HG03135 (cell line): ENCODE measurements at regions not wholly inside any gene's neighbourhood (a gene's known extent, or its start where the extent isn't known, plus 50 kb on each side); places are given as distances from the start of the nearest gene placed in this dataset.
"Not testable (repeated sequence)": the region's sequence is repeated elsewhere in the genome, so short reads cannot be mapped to it uniquely, and the experiment has no call there.

Experiments used
- ATAC-seq: cut with Tn5 transposase; IDR thresholded peaks from one replicate; pipeline ENCODE4 v1.9.1; 2021; ENCODE audit warnings: mild to moderate bottlenecking, moderate library complexity; ENCODE audit not compliant: unreplicated experiment

- ATAC-seq: no peak
Observed at GRCh38 chr11:97722721-97723120, 1298.0 kb upstream of the CNTN5 start.

GRCh38 chr11:97729546-97730272 lies 1291.0 kb upstream of the CNTN5 start:
- ATAC-seq: no peak

DNA sequence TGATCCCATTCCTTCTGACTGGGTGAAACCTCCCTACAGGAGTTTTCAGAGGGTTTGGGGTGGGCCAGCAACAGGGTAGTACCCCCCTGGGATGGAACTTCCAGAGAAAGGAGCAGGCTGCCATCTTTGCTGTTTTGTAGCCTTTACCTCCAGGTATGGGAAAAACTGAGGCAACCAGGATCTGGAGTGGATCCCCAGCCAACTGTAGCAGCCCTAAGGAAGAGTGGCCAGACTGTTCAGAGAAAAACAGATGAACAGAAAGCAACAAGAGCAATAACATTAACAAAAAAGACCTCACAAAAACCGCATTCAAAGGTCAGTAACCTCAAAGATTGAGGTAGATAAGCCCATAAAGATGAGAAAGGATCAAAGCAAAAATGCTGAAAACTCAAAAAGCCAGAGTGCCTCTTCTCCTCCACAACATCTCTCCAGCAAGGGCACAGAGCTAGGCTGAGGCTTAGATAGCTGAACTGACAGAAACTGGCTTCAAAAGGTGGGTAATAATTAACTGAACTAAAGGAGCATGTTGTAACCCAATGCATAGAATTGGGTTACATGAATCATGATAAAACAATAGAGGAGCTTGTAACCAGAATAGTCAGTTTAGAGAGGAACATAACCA lies 1288.6 kb upstream of the CNTN5 start:
- no peak for ATAC-seq

GRCh38 chr11:97738751-97739150 lies 1282.0 kb upstream of the CNTN5 start:
- ATAC-seq: no peak

GRCh38 chr11:97739932-97740800 lies 1280.6 kb upstream of the CNTN5 start:
- ATAC-seq: no peak

DNA sequence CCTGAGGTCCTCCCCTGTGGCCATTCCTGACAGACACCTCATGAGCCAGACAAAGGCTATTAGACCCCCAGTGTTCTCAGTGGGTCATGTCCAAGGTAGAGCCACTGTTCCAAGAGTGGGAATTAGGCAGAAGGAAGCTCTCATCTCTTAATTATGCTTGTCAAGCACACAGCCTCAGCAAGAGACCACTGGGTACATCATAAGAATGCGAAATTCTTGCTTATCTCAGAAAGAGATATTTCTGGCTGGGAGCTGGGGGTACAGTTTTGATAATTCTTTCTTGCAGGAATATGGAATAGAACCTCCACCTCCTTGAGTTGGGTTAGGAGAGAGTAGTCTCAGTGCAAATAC lies 1280.0 kb upstream of the CNTN5 start:
- ATAC-seq: no peak

DNA sequence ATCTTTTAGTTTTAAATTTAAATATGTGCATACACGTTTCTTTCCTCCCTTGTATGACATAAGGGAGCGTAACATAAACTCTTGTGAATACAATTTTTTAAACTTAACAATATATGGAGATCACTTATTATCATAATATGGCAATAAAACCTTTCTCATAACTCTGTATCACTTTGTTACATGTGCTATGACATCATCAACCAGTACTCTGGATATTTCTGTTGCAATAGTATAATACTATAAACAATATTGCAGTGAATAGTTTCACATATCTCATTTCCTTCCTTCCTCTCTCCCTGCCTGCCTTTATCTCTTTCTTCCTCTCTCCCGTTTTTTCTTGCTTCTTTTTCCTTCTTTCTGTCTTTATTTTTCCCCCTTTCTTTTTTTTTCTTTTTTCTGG lies 1278.0 kb upstream of the CNTN5 start:
- ATAC-seq: no peak

DNA sequence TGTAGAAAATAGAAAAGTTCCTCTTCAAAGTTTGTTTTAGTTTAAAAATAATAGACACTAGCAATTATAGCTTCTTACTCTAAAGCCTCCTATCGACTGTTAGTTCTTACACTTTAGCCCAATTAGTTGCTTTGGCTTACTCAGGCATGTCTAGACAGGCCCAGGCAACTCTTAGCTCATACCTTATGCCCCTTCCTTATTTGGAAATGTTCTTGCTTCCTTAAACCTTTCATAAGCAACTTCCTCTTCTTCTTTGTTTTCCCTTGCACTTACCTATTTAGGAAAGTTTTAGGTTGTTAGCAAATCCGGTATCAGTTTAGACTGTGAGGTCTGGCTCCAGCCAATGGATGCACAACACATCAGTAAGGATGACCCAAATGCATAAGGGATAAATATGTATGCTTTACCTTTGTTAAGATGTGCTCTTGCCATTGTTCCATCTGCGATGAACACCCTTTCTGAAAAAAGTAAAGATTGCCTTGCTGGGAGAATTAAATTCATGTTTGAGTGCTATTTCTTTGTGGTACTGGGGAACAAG lies 1277.5 kb upstream of the CNTN5 start:
- no peak for ATAC-seq

DNA sequence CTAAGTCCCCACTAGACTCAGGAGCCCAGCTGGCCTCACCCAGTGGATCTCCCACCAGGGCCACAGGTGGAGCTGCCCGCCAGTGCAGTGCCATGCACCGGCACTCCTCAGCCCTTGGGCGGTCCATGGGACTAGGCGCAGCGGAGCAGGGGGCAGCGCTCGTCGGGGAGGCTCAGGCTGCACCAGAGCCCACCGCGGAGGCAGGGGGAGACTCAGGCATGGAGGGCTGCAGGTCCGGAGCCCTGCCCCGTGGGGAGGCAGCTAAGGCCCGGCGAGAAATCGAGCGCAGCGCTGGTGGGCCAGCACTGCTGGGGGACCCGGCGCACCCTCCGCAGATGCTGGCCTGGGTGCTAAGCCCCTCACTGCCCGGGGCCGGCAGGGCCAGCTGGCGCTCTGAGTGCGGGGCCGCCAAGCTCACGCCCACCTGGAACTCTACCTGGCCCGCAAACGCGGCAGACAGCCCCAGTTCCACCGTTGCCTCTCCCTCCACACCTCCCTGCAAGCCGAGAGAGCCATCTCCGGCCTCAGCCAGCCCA lies 1275.2 kb upstream of the CNTN5 start:
- ATAC-seq: no peak

- no peak for ATAC-seq
Observed at GRCh38 chr11:97746818-97747217, 1273.9 kb upstream of the CNTN5 start.

DNA sequence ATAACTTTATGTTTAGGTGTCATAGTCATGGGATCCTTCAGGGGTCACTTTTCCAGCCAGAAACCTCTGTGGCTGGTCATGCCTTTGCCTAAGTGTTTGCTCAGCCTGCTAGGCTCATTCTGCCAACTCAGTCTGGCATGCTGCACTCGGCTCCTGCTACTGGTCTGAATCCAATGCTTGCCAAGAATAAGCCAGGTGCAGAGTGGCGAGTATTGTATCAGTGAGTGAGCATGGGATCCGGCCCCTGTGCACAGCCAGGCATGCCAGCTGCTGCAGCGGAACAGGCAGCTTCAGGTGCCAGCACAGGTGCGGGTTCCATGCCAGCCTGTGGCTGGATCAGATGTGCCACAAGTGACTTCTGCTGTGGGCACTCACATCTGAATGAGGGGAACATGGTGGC lies 1269.3 kb upstream of the CNTN5 start:
- no peak for ATAC-seq

- no peak for ATAC-seq
Observed at GRCh38 chr11:97751952-97752351, 1268.8 kb upstream of the CNTN5 start.

- ATAC-seq: no peak
Observed at GRCh38 chr11:97754976-97755375, 1265.8 kb upstream of the CNTN5 start.

- ATAC-seq: no peak
Observed at GRCh38 chr11:97756571-97757335, 1264.0 kb upstream of the CNTN5 start.

DNA sequence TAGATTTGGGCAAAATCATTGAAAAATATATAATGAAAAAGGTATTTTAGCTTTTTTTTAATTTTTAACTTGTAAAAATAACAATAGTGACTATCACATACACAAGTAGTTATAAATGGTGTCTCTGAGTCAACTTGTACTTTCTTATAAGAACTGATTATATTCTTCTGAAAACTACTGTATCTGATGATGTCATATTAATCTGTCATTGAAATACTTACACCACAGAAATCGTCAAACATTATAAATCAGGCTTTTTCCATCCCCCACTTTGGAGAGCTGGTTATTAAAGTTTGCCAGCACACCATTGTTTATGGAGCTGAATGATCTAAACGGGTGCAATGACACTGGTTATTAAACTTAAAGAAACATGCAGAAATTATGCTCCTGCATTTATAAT lies 1259.6 kb upstream of the CNTN5 start:
- ATAC-seq: no peak

- no peak for ATAC-seq
Observed at GRCh38 chr11:97764193-97764592, 1256.6 kb upstream of the CNTN5 start.

- no peak for ATAC-seq
Observed at GRCh38 chr11:97764605-97765004, 1256.1 kb upstream of the CNTN5 start.

GRCh38 chr11:97770570-97770969 lies 1250.2 kb upstream of the CNTN5 start:
- no peak for ATAC-seq

- no peak for ATAC-seq
Observed at GRCh38 chr11:97772705-97773104, 1248.0 kb upstream of the CNTN5 start.

DNA sequence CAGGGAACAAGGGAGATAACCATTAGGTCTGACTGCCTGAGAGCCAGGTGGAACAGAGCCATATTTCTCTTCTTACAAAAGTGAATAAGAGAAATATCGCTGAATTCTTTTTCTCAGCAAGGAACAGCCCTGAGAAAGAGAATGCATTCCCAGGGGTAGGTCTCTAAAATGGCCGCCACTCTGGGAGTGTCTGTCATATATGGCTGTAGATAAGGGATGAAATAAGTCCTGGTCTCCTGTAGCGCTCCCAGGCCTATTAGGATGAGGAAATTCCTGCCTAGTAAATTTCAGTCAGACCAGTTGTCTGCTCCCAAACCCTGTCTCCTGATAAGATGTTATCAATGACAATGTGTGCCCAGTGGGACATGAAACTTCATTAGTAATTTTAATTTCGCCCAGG lies 1236.4 kb upstream of the CNTN5 start:
- ATAC-seq: not testable (repeated sequence)

DNA sequence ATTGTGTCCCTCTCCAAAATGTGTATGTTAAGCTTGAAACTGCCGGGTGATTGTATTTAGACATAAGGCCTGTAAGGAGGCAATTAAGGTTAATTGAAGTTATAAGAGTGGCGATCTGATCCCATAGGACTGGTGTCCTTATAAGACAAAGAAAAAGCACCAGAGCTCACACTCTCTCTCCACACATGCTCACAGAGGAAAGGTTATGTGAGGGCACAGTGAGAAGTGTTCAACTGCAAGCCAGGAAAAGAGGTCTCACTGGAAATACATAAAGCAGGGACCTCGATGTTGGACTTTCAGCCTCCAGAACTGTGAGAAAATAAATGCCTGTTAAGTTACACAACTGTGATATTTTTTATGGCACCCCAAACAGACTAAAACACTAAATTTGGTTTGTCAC lies 1233.8 kb upstream of the CNTN5 start:
- no peak for ATAC-seq
